ENCODE measurements at regions not wholly inside any gene's neighbourhood (a gene's known extent, or its start where the extent isn't known, plus 50 kb on each side); places are given as distances from the start of the nearest gene placed in this dataset.

DNA sequence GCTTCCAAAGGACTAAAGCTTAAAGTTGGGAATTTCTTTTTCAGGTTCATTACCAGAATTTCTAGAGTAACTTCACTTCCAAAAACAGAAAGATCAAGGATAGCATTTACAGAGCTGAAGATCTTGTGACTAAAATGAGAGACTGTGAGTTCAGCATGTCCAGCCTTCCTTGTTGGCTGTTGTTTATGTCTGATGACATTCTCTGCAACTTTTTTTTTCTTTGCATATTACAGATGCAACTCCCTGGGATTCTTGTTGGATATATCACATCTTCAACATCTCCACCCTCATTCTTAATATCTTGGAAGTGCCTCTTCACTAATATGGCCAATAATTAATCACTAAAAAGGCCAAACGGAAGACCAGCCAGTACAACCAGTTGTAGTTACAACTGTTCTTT lies 86.2 kb upstream of the FRMD4B start:
- H3K36me3 Mint-ChIP-seq (ENCODE audit: unreplicated experiment): no peaks in the 10 kb centered on the region
- H3K27me3 Mint-ChIP-seq (ENCODE audit: unreplicated experiment): peaks cover 45% of the 10 kb centered on the region
- no peak overlapping the region for H3K4me3 Mint-ChIP-seq (ENCODE audit: unreplicated experiment)
- no peak for DNase-seq (ENCODE audit: extremely low spot score, unreplicated experiment)
- no peak overlapping the region for H3K27ac Mint-ChIP-seq (ENCODE audit: unreplicated experiment)
- no peaks in the 10 kb centered on the region for H3K4me1 Mint-ChIP-seq (ENCODE audit: unreplicated experiment)
- TF ChIP-seq, protein P1, sequence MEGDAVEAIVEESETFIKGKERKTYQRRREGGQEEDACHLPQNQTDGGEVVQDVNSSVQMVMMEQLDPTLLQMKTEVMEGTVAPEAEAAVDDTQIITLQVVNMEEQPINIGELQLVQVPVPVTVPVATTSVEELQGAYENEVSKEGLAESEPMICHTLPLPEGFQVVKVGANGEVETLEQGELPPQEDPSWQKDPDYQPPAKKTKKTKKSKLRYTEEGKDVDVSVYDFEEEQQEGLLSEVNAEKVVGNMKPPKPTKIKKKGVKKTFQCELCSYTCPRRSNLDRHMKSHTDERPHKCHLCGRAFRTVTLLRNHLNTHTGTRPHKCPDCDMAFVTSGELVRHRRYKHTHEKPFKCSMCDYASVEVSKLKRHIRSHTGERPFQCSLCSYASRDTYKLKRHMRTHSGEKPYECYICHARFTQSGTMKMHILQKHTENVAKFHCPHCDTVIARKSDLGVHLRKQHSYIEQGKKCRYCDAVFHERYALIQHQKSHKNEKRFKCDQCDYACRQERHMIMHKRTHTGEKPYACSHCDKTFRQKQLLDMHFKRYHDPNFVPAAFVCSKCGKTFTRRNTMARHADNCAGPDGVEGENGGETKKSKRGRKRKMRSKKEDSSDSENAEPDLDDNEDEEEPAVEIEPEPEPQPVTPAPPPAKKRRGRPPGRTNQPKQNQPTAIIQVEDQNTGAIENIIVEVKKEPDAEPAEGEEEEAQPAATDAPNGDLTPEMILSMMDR (IDR thresholded peaks at IDR 0.05): no peak
- no peaks in the 10 kb centered on the region for H3K9me3 Mint-ChIP-seq (ENCODE audit: unreplicated experiment)

DNA sequence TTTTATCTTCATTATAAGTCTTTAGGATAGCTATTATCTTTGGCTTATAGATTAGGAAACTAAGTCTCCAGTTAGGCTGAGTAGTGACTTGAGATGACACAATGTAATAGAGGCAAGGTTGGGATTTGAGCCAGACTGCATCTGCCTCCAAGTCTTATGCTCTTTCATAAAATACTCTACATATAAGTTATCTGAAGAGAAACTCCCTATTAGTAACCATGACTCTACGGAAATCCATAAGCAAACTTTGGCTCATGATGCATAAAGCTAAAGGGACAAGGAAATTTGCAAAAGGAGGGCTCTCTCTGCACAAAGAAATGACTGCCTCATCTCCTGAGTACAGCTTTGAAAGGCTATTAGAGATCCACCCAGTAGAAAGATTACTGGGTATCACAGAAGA lies 77.6 kb upstream of the FRMD4B start:
- no peaks in the 10 kb centered on the region for H3K4me1 Mint-ChIP-seq (ENCODE audit: unreplicated experiment)
- no peaks in the 10 kb centered on the region for H3K36me3 Mint-ChIP-seq (ENCODE audit: unreplicated experiment)
- no peaks in the 10 kb centered on the region for H3K9me3 Mint-ChIP-seq (ENCODE audit: unreplicated experiment)
- H3K4me3 Mint-ChIP-seq (ENCODE audit: unreplicated experiment): no peak overlapping the region
- DNase-seq (ENCODE audit: extremely low spot score, unreplicated experiment): no peak
- H3K27ac Mint-ChIP-seq (ENCODE audit: unreplicated experiment): no peak overlapping the region
- TF ChIP-seq, protein P1 (IDR thresholded peaks at IDR 0.05): no peak
- H3K27me3 Mint-ChIP-seq (ENCODE audit: unreplicated experiment): peaks cover 27% of the 10 kb centered on the region

DNA sequence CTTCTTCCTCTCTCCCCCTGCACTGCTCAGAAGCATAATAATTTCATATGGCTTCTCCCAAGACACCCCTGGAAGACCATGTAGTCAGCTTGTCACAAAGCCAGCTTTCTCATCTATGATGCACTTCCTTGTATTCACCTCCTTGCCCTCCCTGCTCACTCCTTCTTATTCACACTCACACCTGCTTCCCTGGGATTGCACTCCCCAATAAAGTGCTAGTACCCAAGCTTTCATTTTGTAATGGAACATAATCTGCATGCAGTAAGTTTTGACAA lies 76.9 kb upstream of the FRMD4B start:
- Mint-ChIP-seq H3K27ac (ENCODE audit: unreplicated experiment) (no peak overlapping the region), H3K9me3 (ENCODE audit: unreplicated experiment) (no peaks in the 10 kb centered on the region), H3K36me3 (ENCODE audit: unreplicated experiment) (no peaks in the 10 kb centered on the region), H3K4me3 (ENCODE audit: unreplicated experiment) (no peak overlapping the region), H3K27me3 (ENCODE audit: unreplicated experiment) (peaks cover 26% of the 10 kb centered on the region), H3K4me1 (ENCODE audit: unreplicated experiment) (no peaks in the 10 kb centered on the region)
- TF ChIP-seq, protein P1 (IDR thresholded peaks at IDR 0.05): no peak
- no peak for DNase-seq (ENCODE audit: extremely low spot score, unreplicated experiment)

DNA sequence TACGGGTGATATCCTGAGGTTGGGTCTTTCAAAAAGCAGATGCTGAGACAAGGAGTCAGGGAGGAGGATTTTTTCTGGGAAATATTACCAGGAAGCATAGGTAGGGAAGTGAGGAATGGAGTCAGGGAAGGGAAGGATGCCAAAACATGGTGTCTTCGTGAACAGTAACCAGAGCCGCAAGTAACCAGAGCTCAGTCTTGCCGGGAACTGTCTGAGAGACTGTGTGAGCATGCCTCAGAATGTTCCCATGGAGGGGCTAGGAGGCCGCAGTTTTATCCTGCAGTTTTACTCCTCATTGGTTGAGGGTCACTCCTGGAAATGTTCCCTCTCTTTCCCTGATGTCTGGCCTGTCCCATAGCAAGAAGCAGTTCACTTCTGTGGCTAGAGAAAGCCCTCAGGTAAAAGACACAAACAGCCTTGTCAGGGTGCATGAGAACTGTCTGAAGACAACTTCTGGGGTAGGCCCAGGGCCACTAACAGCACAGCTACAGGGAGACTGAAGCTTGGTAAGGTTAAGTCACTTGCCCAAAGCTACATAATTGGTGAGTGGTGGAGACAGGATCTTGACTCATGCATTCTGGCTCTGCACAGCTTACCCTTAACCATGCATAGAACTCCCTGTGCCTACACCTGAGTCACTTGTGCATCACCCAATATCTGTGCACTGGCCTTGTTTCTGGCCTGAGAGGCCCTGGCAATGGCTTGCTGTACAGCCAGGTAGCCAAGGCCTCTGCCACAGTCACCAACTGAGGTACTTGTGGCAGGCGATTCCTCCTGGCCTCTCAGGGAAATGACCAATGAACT lies 76.3 kb upstream of the FRMD4B start:
- H3K4me1 Mint-ChIP-seq (ENCODE audit: unreplicated experiment): no peaks in the 10 kb centered on the region
- H3K9me3 Mint-ChIP-seq (ENCODE audit: unreplicated experiment): no peaks in the 10 kb centered on the region
- H3K27me3 Mint-ChIP-seq (ENCODE audit: unreplicated experiment): peaks cover 24% of the 10 kb centered on the region

DNA sequence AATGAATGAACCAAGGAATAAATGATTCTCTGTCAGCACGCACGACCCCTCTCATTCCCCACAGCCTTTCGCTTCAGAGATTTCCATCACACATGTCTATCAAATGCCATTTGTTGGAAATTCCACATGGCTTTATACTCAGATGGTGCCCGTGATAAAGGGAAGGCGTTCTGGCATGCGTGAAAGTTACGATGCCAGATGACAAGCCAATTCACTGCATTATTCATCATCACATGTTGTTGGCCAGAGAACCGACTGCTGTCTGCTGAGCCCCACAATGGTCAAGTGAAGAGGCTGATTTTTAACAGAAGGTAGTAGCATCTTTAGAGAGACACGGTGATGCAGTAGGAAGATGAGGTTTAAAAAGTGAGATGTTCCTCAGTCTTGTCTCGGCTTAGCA lies 74.1 kb upstream of the FRMD4B start:
- H3K4me1 Mint-ChIP-seq (ENCODE audit: unreplicated experiment): no peaks in the 10 kb centered on the region
- H3K9me3 Mint-ChIP-seq (ENCODE audit: unreplicated experiment): no peaks in the 10 kb centered on the region
- no peak overlapping the region for H3K4me3 Mint-ChIP-seq (ENCODE audit: unreplicated experiment)
- TF ChIP-seq, protein P1 (IDR thresholded peaks at IDR 0.05): no peak
- H3K27ac Mint-ChIP-seq (ENCODE audit: unreplicated experiment): no peak overlapping the region
- DNase-seq (ENCODE audit: extremely low spot score, unreplicated experiment): no peak
- peaks cover 16% of the 10 kb centered on the region for H3K27me3 Mint-ChIP-seq (ENCODE audit: unreplicated experiment)
- H3K36me3 Mint-ChIP-seq (ENCODE audit: unreplicated experiment): no peaks in the 10 kb centered on the region

More for the DNA sequence above, 76.3 kb upstream of the FRMD4B start:
- TF ChIP-seq, protein P1 (IDR thresholded peaks at IDR 0.05): no peak
- no peaks in the 10 kb centered on the region for H3K36me3 Mint-ChIP-seq (ENCODE audit: unreplicated experiment)
- DNase-seq (ENCODE audit: extremely low spot score, unreplicated experiment): no peak
- H3K27ac Mint-ChIP-seq (ENCODE audit: unreplicated experiment): no peak overlapping the region
- H3K4me3 Mint-ChIP-seq (ENCODE audit: unreplicated experiment): no peak overlapping the region

All from osteocyte (in vitro differentiated cells).